Ovary (tissue), 3 donors: ENCODE measurements at regions not wholly inside any gene's neighbourhood (a gene's known extent, or its start where the extent isn't known, plus 50 kb on each side); places are given as distances from the start of the nearest gene placed in this dataset.
"Not testable (repeated sequence)": the region's sequence is repeated elsewhere in the genome, so short reads cannot be mapped to it uniquely, and the experiment has no call there.

Experiments
- CTCF ChIP-seq, 3 donors: fragments of 450-650 bp in 2 of 3; fragments of 200-600 bp in 1 of 3; IDR thresholded peaks; one replicate each; pipeline versions ENCODE4 v1.5.1 to v1.8.0; 2016 to 2022; ENCODE audit warnings: antibody characterized with exemption in 3 of 3, mild to moderate bottlenecking in 1 of 3
- POLR2A ChIP-seq: fragments of 450-650 bp; IDR thresholded peaks from one replicate; pipeline ENCODE4 v1.6.1; 2017; ENCODE audit warnings: antibody characterized with exemption, mild to moderate bottlenecking, moderate library complexity
- donor health status: DM: no; HTN: no; CAD: no.

DNA sequence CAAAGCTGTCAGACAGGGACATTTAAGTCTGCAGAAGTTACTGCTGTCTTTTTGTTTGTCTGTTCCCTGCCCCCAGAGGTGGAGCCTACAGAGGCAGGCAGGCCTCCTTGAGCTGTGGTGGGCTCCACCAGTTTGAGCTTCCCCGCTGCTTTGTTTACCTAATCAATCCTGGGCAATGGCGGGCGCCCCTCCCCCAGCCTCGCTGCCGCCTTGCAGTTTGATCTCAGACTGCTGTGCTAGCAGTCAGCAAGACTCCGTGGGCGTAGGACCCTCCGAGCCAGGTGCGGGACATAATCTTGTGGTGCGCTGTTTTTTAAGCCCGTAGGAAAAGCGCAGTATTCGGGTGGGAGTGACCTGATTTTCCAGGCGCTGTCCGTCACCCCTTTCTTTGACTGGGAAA lies 466.8 kb downstream of the BCKDHB start:
- TF ChIP-seq CTCF (IDR thresholded peaks at IDR 0.05); POLR2A: not testable (repeated sequence)
